ENCODE measurements at regions not wholly inside any gene's neighbourhood (a gene's known extent, or its start where the extent isn't known, plus 50 kb on each side); places are given as distances from the start of the nearest gene placed in this dataset.

GRCh38 chr4:74875451-74875850 is 57.5 kb upstream of the PARM1 start:
- TF ChIP-seq CTCF (IDR thresholded peaks at IDR 0.05) = no peak
- no peak for TF ChIP-seq EP300 (IDR thresholded peaks at IDR 0.05)
- TF ChIP-seq POLR2A (IDR thresholded peaks at IDR 0.05) = no peak
